Neural progenitor cell (in vitro differentiated cells): ENCODE measurements at regions not wholly inside any gene's neighbourhood (a gene's known extent, or its start where the extent isn't known, plus 50 kb on each side); places are given as distances from the start of the nearest gene placed in this dataset.

Experiments
- DNase-seq: peaks from one replicate; pipeline ENCODE4 v3.0.0-alpha.2; 2016; ENCODE audit warnings: low spot score
- H2AFZ ChIP-seq: fragments of 200-600 bp; sonication (generic); replicated peaks from 2 replicates; pipeline ENCODE4 v1.6.1; 2016; ENCODE audit warnings: antibody characterized with exemption
- H3F3A ChIP-seq: fragments of 200-600 bp; sonication (generic); 2 replicates; pipeline ENCODE4 v1.6.1; 2016; ENCODE audit warnings: antibody characterized with exemption, low read depth
- H3K27ac ChIP-seq: fragments of 200-600 bp; sonication (generic); 2 replicates; pipeline ENCODE4 v1.5.1; 2016; ENCODE audit warnings: mild to moderate bottlenecking
- H3K27me3 ChIP-seq: fragments of 200-600 bp; sonication (generic); 2 replicates; pipeline ENCODE4 v1.6.1; 2016; ENCODE audit warnings: mild to moderate bottlenecking, moderate library complexity
- H3K36me3 ChIP-seq: fragments of 200-600 bp; sonication (generic); 2 replicates; pipeline ENCODE4 v1.5.1; 2016
- H3K4me1 ChIP-seq: fragments of 200-600 bp; sonication (generic); 2 replicates; pipeline ENCODE4 v1.6.1; 2016; ENCODE audit warnings: mixed run types
- H3K4me2 ChIP-seq: fragments of 200-600 bp; sonication (generic); 2 replicates; pipeline ENCODE4 v1.6.1; 2016
- H3K4me3 ChIP-seq: fragments of 200-600 bp; sonication (generic); 2 replicates; pipeline ENCODE4 v1.5.1; 2016
- H3K79me2 ChIP-seq: fragments of 200-600 bp; sonication (generic); 2 replicates; pipeline ENCODE4 v1.6.1; 2016; ENCODE audit warnings: low read depth
- H3K9ac ChIP-seq: fragments of 200-600 bp; sonication (generic); 2 replicates; pipeline ENCODE4 v1.6.1; 2016
- H3K9me3 ChIP-seq: fragments of 200-600 bp; sonication (generic); 2 replicates; pipeline ENCODE4 v1.5.1; 2016; ENCODE audit warnings: low read depth
- H4K20me1 ChIP-seq: fragments of 200-600 bp; sonication (generic); 2 replicates; pipeline ENCODE4 v1.6.1; 2016; ENCODE audit warnings: low read depth
- H3K27ac Mint-ChIP-seq: 3 replicates; pipeline ENCODE4 v1.8.0; 2021; ENCODE audit warnings: mixed read lengths
- H3K27me3 Mint-ChIP-seq: 2 replicates; pipeline ENCODE4 v1.8.0; 2022; ENCODE audit warnings: low read depth, mild to moderate bottlenecking, inconsistent platforms, moderate library complexity, mixed read lengths; ENCODE audit not compliant: insufficient read depth
- H3K36me3 Mint-ChIP-seq: 3 replicates; pipeline ENCODE4 v1.8.0; 2021; ENCODE audit warnings: mixed read lengths
- H3K4me1 Mint-ChIP-seq: 3 replicates; pipeline ENCODE4 v1.8.0; 2021; ENCODE audit warnings: mixed read lengths
- H3K4me3 Mint-ChIP-seq: 3 replicates; pipeline ENCODE4 v1.8.0; 2021; ENCODE audit warnings: mild to moderate bottlenecking, moderate library complexity, mixed read lengths
- H3K9me3 Mint-ChIP-seq: 3 replicates; pipeline ENCODE4 v1.8.0; 2020; ENCODE audit warnings: mixed read lengths
- EZH2 ChIP-seq: fragments of 200-600 bp; sonication (generic); IDR thresholded peaks from 2 replicates; pipeline ENCODE4 v1.6.1; 2017; ENCODE audit warnings: antibody characterized with exemption, mild to moderate bottlenecking, moderate library complexity
- EZH2phosphoT487 ChIP-seq: fragments of 200-600 bp; sonication (generic); IDR thresholded peaks from 2 replicates; pipeline ENCODE4 v1.6.1; 2017; ENCODE audit warnings: antibody characterized with exemption
- TF ChIP-seq, protein P1 (sequence below): fragments of 200-600 bp; sonication (generic); IDR thresholded peaks from 2 replicates; pipeline ENCODE4 v1.5.1; 2017; ENCODE audit warnings: antibody characterized with exemption, mild to moderate bottlenecking

DNA sequence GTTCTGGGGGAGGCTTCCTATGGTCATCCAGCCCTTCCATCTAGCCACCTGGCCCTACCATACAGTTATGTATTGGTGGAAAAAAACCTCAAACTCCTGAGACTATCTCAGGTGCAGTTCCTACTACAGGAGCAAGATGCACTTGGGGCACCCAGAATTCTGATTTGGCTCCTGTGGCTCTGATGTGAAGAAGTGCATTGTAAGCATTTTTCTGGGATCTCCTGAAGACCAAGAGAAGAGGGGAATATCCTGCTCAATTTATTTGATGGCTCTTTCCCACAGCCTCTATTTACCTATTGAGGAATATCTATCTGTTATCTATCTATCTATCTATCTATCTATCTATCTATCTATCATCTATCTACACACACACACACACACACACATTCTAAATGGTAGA is 1981.5 kb downstream of the TP53TG3F start:
- Histone ChIP-seq H3F3A (no peaks in the 10 kb centered on the region), H3K27ac (no peak overlapping the region), H3K4me1 (no peaks in the 10 kb centered on the region), H3K4me2 (no peak overlapping the region), H3K36me3 (no peaks in the 10 kb centered on the region), H3K9ac (no peak overlapping the region), H3K9me3 (peaks cover 39% of the 10 kb centered on the region), H3K27me3 (no peaks in the 10 kb centered on the region), H4K20me1 (no peaks in the 10 kb centered on the region), H3K79me2 (no peaks in the 10 kb centered on the region), H2AFZ (no peak overlapping the region), H3K4me3 (no peak overlapping the region)
- Mint-ChIP-seq H3K4me3 (no peak overlapping the region), H3K27me3 (no peaks in the 10 kb centered on the region), H3K27ac (no peak overlapping the region), H3K4me1 (no peaks in the 10 kb centered on the region), H3K36me3 (no peaks in the 10 kb centered on the region), H3K9me3 (peaks cover 42% of the 10 kb centered on the region)
- DNase-seq: no peak
- TF ChIP-seq EZH2phosphoT487 (no peak), EZH2 (no peak)
- TF ChIP-seq, protein P1, sequence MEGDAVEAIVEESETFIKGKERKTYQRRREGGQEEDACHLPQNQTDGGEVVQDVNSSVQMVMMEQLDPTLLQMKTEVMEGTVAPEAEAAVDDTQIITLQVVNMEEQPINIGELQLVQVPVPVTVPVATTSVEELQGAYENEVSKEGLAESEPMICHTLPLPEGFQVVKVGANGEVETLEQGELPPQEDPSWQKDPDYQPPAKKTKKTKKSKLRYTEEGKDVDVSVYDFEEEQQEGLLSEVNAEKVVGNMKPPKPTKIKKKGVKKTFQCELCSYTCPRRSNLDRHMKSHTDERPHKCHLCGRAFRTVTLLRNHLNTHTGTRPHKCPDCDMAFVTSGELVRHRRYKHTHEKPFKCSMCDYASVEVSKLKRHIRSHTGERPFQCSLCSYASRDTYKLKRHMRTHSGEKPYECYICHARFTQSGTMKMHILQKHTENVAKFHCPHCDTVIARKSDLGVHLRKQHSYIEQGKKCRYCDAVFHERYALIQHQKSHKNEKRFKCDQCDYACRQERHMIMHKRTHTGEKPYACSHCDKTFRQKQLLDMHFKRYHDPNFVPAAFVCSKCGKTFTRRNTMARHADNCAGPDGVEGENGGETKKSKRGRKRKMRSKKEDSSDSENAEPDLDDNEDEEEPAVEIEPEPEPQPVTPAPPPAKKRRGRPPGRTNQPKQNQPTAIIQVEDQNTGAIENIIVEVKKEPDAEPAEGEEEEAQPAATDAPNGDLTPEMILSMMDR: no peak

GRCh38 chr16:35447010-35447558 is 1987.7 kb downstream of the TP53TG3F start:
- Histone ChIP-seq H2AFZ (no peak overlapping the region), H3K4me1 (no peaks in the 10 kb centered on the region), H3K79me2 (no peaks in the 10 kb centered on the region), H3K9me3 (peaks cover 22% of the 10 kb centered on the region), H3K36me3 (no peaks in the 10 kb centered on the region), H3K27ac (no peak overlapping the region), H3K9ac (no peak overlapping the region), H3K27me3 (no peaks in the 10 kb centered on the region), H3K4me2 (no peak overlapping the region), H4K20me1 (no peaks in the 10 kb centered on the region), H3F3A (no peaks in the 10 kb centered on the region), H3K4me3 (no peak overlapping the region)
- Mint-ChIP-seq H3K4me3 (no peak overlapping the region), H3K36me3 (no peaks in the 10 kb centered on the region), H3K4me1 (no peaks in the 10 kb centered on the region), H3K9me3 (peaks cover 65% of the 10 kb centered on the region), H3K27ac (no peak overlapping the region), H3K27me3 (peaks cover 2% of the 10 kb centered on the region)
- no peak for DNase-seq
- TF ChIP-seq EZH2: no peak

- Mint-ChIP-seq H3K27ac (no peak overlapping the region), H3K36me3 (no peaks in the 10 kb centered on the region)
Observed at GRCh38 chr16:35449663-35450062, 1990.3 kb downstream of the TP53TG3F start.

DNA sequence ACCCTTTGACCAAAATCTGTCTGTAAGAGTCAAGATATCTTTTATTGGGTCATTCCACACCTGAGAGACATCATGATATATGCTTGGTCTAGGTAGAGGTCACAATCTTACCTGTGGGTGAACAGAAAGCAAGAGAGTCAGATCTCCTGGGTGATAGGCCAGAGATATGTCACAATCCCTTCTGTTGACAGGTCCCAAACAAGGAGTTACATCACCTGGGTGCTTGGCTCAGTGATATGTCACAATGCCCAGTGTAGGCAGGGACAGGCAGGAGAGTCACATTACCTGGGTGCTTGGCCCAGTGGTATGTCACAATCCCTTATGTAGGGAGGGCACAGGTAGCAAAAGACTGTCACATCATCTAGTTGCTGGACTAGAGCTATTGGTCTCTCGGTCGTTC is 1991.2 kb downstream of the TP53TG3F start:
- peaks cover 65% of the 10 kb centered on the region for H3K9me3 Mint-ChIP-seq
- no peaks in the 10 kb centered on the region for H3K4me1 Mint-ChIP-seq
- H3K27me3 Mint-ChIP-seq: peaks cover 3% of the 10 kb centered on the region
- Histone ChIP-seq H3K4me1 (no peaks in the 10 kb centered on the region), H3K9ac (no peak overlapping the region), H2AFZ (no peak overlapping the region), H3K36me3 (no peaks in the 10 kb centered on the region), H3K4me3 (no peak overlapping the region), H3K79me2 (no peaks in the 10 kb centered on the region), H3K9me3 (peaks cover 25% of the 10 kb centered on the region), H3F3A (no peaks in the 10 kb centered on the region), H3K27ac (no peak overlapping the region), H3K4me2 (no peak overlapping the region), H3K27me3 (no peaks in the 10 kb centered on the region), H4K20me1 (no peaks in the 10 kb centered on the region)
- H3K4me3 Mint-ChIP-seq: no peak overlapping the region
- DNase-seq: no peak
- no peak overlapping the region for H3K27ac Mint-ChIP-seq
- no peaks in the 10 kb centered on the region for H3K36me3 Mint-ChIP-seq
- TF ChIP-seq EZH2phosphoT487 (no peak), EZH2 (no peak)
- TF ChIP-seq, protein P1: no peak

More at GRCh38 chr16:35449663-35450062, 1990.3 kb downstream of the TP53TG3F start:
- no peaks in the 10 kb centered on the region for H3K4me1 ChIP-seq
- no peaks in the 10 kb centered on the region for H3K36me3 ChIP-seq
- Mint-ChIP-seq H3K4me1 (no peaks in the 10 kb centered on the region), H3K4me3 (no peak overlapping the region), H3K27me3 (peaks cover 2% of the 10 kb centered on the region), H3K9me3 (peaks cover 66% of the 10 kb centered on the region)
- H3K9me3 ChIP-seq: peaks cover 26% of the 10 kb centered on the region
- no peak overlapping the region for H3K4me2 ChIP-seq
- no peaks in the 10 kb centered on the region for H3F3A ChIP-seq
- no peaks in the 10 kb centered on the region for H4K20me1 ChIP-seq
- H3K4me3 ChIP-seq: no peak overlapping the region
- no peak overlapping the region for H3K9ac ChIP-seq
- no peak for DNase-seq
- no peak overlapping the region for H3K27ac ChIP-seq
- no peaks in the 10 kb centered on the region for H3K27me3 ChIP-seq
- TF ChIP-seq EZH2: no peak
- no peak for TF ChIP-seq EZH2phosphoT487
- TF ChIP-seq, protein P1: no peak
- no peak overlapping the region for H2AFZ ChIP-seq
- no peaks in the 10 kb centered on the region for H3K79me2 ChIP-seq
